SIG-M5 treated with dmso at 0.1 percent for 504 hours (cell line): ENCODE measurements at regions not wholly inside any gene's neighbourhood (a gene's known extent, or its start where the extent isn't known, plus 50 kb on each side); places are given as distances from the start of the nearest gene placed in this dataset.
"Not testable (repeated sequence)": the region's sequence is repeated elsewhere in the genome, so short reads cannot be mapped to it uniquely, and the experiment has no call there.

Source experiments
- DNase-seq: peaks from one replicate; lab custom pipeline; 2025; ENCODE audit not compliant: unreplicated experiment; lab: John Stamatoyannopoulos, UW

GRCh38 chr4:101421386-101421785 is 74.1 kb upstream of the PPP3CA start:
- DNase-seq: no peak

DNA sequence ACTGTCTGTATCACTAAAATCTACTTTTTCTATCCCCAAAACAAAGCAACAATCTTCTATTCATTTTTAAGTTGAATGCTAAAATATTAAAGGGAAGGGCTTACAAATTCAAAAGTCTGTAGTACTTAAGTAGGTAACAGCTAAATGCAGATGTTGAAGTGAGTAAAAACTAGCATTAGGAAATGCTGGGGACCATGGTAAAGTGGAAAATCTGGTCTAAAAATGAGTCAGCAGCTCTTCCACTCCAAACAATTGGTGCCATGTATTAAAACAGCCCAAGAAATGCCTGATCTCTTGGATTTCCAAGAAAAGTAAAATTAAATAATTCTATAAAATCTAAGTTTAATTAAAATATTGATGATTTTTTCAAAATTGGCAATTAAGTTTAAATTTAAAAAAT is 73.3 kb upstream of the PPP3CA start:
- DNase-seq: no peak

DNA sequence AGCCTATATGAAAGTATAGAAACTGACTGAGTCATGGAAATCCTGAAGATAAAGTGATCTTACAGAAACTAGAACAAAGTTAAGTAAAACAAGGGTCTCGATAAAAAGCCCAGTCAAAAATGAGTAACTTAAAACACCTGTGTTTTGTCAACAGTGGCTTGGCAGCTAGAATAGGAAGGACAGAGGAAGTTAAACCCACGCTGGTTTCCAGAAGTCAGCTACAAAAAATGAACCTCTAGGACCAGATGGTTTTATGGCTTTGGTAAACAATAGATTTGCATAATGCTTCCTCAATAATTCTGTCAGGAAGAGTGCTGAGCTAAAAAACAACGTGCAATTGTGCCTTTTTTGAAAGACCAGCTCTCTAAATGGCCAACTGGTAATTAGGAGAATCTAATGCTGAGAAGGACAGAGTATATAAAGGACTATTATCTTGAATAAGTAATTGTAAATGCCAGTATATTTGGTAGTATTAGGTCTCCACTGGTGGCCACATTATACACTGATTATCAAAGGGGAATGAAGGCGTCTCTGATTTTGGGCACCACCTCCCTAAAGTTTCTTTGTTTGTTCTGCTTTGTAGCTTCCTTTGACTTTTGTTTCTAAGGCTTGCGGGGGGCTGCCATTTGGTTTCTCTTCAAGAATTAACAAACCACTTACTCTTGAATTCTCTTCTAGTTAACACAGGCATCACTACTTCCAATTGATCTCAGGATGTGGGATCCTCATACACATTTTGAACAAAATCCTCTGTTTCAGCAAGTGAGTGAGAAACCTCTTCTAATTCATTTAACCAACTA is 72.2 kb upstream of the PPP3CA start:
- DNase-seq: peak; percentile 24

DNA sequence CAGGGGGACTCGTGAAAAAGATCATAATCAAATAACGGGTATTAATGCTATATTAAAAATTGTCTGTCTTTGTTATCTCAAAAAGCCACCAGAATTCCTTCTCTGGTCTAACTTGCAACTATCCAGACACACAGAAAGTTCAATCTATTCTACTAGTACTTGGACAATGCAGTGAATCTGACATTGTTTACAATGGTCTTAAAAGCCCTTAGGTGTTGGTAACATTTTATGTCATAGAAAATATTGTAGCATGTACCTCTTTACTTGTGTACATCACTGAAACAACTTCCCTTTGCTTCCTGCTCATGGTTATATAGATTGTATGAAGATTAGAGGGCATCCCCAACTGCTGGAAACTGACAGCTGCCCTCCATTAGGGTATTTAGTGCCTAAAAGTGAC is 71.1 kb upstream of the PPP3CA start:
- DNase-seq: no peak

- DNase-seq: peak; percentile 41
Observed at GRCh38 chr4:101418055-101418454, 70.7 kb upstream of the PPP3CA start.

DNA sequence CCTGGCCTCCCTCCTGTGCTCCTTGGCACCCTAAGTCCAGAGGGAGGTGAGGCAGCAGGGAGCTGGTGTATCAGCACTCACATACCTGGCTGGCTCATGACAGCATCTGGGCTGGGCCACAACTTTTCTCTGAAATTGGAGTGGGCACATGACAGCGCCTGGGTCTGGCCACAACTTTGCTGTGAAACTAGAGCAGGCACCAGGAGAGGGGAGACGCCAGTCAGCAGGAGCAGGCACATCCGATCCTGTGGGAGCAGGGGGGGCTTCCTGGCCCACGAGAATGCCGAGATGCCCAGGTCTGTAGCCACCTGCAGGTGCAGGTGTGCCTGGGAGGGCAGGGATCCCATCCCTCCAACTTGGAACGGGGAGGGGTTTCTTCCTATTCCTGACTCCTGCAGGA is 69.7 kb upstream of the PPP3CA start:
- no peak for DNase-seq

DNA sequence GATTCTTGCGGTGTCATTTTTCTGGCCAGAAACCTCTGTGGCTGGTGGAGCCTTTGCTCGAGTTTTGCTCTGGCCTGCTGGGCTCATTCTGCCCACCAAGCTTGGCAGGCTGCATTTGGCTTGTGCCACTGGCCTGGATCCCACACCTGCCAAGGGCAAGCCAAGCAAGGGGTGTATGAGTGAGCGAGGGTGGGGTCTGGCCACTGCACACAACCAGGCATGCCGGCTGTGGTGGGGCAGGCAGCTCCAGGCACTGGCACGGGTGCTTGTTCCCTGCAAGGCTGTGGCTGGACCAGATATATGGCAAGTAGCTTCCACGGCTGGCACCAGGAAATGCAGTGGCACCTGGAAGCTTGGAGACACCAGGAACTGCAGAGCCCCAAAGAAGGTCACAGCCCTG is 68.6 kb upstream of the PPP3CA start:
- no peak for DNase-seq

GRCh38 chr4:101414496-101414895 is 67.2 kb upstream of the PPP3CA start:
- no peak for DNase-seq

DNA sequence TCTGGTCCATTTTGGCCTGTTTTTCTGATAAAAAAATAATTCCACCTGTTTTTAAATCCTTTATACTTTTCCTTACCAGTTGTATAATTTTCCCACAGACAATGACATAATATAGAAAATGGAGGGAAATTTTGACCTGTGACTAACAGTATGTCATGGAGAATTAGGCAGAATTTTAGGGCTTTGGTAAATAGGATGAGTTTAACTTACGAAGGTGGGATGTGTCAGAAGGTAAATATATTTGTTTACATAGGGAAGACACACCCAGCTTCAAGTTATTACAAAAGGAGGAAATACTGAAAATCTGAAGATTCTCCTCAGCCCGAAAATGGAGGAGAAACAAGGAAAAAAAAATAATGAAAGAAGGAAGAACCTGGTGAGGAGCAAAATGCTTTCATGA is 64.6 kb upstream of the PPP3CA start:
- DNase-seq: no peak

- not testable (repeated sequence) for DNase-seq
Observed at GRCh38 chr4:101411281-101411910, 64.1 kb upstream of the PPP3CA start.

GRCh38 chr4:101400096-101400495 is 52.8 kb upstream of the PPP3CA start:
- no peak for DNase-seq

GRCh38 chr4:101398807-101399206 is 51.5 kb upstream of the PPP3CA start:
- no peak for DNase-seq
